Fibroblast of villous mesenchyme (primary cell): ENCODE measurements at regions not wholly inside any gene's neighbourhood (a gene's known extent, or its start where the extent isn't known, plus 50 kb on each side); places are given as distances from the start of the nearest gene placed in this dataset.
A peak's percentile ranks its signal among the peaks of the same experiment; 100 is the strongest.

Experiments
- DNase-seq: peaks from one replicate; pipeline ENCODE4 v3.0.0-alpha.2; 2010; ENCODE audit warnings: low read depth
- H3K4me3 ChIP-seq: 2 replicates; pipeline ENCODE4 v1.5.1; 2011; ENCODE audit warnings: low read depth, mild to moderate bottlenecking, low read length
- TF ChIP-seq, protein P1 (sequence below): IDR thresholded peaks from 2 replicates; pipeline ENCODE4 v1.5.1; 2012; ENCODE audit warnings: low read depth, mild to moderate bottlenecking, low read length; ENCODE audit not compliant: insufficient read depth

DNA sequence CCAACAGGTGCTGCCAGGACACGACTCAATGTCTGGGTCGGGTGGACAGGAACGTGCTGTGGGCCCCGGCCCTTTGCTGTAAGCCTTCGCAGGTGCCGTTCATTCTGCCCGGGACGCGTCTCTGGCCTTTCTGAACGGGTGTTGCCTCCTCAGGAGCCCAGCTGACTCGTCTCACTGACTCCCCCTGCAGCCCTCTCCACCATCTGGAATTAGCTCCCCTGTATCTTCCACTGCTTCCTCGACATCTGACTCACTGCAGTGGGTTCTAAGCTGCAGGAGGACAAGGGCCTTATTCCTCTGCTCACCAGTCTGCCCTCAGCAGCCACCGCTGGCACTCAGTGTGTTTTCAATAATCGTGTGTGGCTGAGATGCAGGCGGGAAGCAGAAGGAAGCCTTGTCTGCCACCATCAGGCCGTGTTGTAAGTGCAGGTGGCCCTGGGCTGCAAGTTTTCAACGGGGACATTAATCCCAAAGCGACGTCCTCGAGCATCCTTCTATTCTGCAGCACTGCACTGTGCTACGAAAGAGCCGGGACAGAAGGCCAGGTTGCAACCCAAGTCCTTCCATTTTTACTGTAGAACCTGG, 256.2 kb downstream of the FOXL1 start:
- H3K4me3 ChIP-seq, result no peak overlapping the region
- TF ChIP-seq, protein P1, sequence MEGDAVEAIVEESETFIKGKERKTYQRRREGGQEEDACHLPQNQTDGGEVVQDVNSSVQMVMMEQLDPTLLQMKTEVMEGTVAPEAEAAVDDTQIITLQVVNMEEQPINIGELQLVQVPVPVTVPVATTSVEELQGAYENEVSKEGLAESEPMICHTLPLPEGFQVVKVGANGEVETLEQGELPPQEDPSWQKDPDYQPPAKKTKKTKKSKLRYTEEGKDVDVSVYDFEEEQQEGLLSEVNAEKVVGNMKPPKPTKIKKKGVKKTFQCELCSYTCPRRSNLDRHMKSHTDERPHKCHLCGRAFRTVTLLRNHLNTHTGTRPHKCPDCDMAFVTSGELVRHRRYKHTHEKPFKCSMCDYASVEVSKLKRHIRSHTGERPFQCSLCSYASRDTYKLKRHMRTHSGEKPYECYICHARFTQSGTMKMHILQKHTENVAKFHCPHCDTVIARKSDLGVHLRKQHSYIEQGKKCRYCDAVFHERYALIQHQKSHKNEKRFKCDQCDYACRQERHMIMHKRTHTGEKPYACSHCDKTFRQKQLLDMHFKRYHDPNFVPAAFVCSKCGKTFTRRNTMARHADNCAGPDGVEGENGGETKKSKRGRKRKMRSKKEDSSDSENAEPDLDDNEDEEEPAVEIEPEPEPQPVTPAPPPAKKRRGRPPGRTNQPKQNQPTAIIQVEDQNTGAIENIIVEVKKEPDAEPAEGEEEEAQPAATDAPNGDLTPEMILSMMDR, result no peak
- DNase-seq, result peak; percentile 21

DNA sequence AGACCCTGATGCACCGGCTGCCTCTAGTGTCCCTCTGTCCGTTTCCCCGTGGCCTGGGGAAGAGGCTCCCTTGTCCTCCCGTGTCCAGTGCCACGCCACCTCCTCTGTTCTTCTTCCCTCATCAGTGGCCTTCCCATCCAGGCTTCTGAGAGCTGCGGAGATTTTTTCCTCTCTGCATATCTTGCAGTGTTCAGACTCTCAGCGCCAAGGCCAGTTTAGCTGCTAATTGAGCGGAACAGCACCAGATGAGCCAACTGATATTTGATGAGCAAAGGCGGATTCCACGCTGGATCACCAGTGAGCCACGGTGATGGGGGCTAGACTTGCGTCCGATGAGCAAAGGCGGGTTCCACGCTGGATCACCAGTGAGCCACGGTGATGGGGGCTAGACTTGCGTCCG, 257.6 kb downstream of the FOXL1 start:
- DNase-seq, result no peak
- TF ChIP-seq, protein P1, result no peak
- H3K4me3 ChIP-seq, result no peak overlapping the region

DNA sequence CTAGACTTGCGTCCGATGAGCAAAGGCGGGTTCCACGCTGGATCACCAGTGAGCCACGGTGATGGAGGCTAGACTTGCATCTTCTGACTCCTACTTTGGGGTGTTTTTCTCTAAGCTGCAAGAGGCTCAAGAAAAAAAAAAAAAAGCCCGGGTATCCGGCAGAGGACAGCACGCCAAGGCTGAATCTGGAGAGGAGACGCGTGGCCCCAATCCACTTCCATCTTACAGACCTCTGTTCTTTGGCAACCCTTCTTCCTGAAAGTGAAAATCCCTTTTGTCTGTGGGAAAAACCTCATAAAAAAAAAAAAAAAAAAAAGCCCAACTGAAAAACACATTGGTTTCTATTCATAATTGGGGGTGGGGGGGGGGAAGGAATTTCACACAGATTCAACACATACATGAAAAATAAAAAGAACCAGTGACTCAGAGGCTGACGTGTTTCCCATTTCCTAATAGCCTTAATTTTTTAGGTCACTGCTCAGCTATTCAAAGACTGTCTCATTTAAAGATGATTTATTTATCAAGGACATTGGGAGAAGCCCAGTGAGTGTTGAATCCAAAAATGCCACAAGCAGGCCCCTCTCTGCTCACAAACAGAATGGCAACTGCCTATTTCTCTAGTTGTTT, 258.3 kb downstream of the FOXL1 start:
- TF ChIP-seq, protein P1, result no peak

DNA sequence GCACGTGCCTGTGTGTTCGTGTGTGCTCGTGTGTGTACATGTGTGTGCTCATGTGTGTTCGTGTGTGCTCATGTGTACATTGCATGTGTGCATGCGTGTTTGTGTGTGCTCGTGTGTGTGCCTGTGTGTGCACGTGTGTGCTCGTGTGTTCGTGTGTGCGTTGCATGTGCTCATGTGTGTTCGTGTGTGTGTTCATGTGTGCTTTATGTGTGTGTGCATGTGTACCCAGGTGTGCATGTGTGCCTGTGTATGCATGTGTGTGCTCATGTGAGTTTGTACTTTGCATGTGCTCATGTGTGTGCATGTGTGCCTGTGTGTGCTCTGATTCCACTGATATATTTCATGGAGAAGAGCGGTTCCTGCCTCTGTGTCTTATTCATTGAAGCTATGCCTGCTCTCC, 265.5 kb downstream of the FOXL1 start:
- TF ChIP-seq, protein P1, result no peak
- H3K4me3 ChIP-seq, result no peak overlapping the region
- no peak for DNase-seq

More for the DNA sequence above, 258.3 kb downstream of the FOXL1 start:
- DNase-seq, result peak; percentile 85
- no peak overlapping the region for H3K4me3 ChIP-seq

DNA sequence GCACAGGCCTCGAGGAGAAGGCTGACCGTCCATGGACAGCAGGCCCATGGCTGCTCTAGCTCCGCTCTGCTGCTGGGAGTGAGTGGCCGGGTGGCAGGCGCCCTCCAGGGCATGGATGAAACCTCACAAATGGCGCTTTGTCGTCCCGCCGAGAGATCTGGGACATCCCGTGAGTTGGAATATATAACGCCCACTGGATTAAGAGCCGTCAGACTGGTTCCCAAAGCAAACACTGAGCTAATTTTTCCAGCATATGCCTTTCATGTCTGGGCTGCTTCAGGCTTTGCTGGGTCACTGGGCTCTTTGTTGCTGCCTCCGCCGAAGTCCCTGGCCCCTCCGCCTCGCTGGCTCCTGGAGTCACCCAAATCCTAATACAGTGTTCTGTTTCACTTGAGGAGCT, 266.3 kb downstream of the FOXL1 start:
- DNase-seq, result no peak
- H3K4me3 ChIP-seq, result no peak overlapping the region
- TF ChIP-seq, protein P1, result no peak

DNA sequence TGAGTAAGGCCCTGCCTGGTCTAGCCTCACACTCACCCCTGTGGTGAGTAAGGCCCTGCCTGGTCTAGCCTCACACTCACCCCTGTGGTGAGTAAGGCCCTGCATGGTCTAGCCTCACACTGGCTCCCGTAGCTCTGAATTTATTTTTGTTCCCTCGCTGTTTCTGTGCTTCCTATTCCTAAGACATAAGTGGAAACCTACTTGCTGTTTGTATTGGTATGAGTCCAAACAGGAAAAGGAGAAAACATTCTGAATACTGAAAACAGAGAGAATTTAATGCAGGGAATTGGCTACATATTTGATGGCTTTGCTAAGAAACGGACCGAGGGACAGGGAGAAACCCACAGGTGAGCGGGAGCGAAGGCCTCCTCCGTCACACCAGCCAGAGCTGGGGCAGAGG, 267.8 kb downstream of the FOXL1 start:
- no peak overlapping the region for H3K4me3 ChIP-seq
- TF ChIP-seq, protein P1, result no peak
- DNase-seq, result no peak

DNA sequence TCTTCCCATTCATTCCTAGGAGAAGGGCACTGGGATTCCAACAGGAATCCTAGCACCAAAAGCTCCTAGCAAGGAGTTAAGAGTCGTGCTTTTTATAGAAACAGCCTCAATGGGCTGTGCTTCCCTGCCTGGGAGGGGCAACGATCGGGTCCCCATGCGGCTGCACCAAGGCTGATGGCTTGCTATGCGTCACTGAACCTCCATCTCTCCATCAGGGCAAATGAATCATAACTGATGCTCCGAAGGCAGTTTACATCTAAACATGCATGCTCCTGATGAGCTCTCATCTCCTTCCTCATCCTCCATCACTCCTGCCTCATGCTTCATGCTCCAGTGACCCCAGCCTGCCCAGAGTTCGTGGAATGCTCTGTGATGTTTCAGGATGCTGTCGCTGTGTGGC, 270.5 kb downstream of the FOXL1 start:
- DNase-seq, result no peak
- H3K4me3 ChIP-seq, result no peak overlapping the region
- TF ChIP-seq, protein P1, result no peak
